H9 (cell line): ENCODE measurements at regions not wholly inside any gene's neighbourhood (a gene's known extent, or its start where the extent isn't known, plus 50 kb on each side); places are given as distances from the start of the nearest gene placed in this dataset.

Experiments used
- DNase-seq: peaks from one replicate; pipeline ENCODE4 v3.0.0-alpha.2; 2017
- H2AFZ ChIP-seq: one replicate; pipeline ENCODE4 v1.6.1; 2013; ENCODE audit warnings: mild to moderate bottlenecking, low read length, control low read depth, moderate library complexity
- H2AK5ac ChIP-seq: 2 replicates; pipeline ENCODE4 v1.6.1; 2013; ENCODE audit warnings: low read length, control low read depth, mixed read lengths; ENCODE audit not compliant: insufficient read length
- H2BK120ac ChIP-seq: one replicate; pipeline ENCODE4 v1.6.1; 2013; ENCODE audit warnings: low read depth, mild to moderate bottlenecking, low read length, control low read depth, inconsistent platforms; ENCODE audit not compliant: poor library complexity, severe bottlenecking
- H2BK12ac ChIP-seq: 2 replicates; pipeline ENCODE4 v1.6.1; 2013; ENCODE audit warnings: low read length, control low read depth, mixed read lengths, low read depth; ENCODE audit not compliant: insufficient read length
- H2BK15ac ChIP-seq: 2 replicates; pipeline ENCODE4 v1.6.1; 2013; ENCODE audit warnings: low read depth, low read length, control low read depth
- H2BK20ac ChIP-seq: one replicate; pipeline ENCODE4 v1.6.1; 2013; ENCODE audit warnings: low read depth, mild to moderate bottlenecking, low read length, control low read depth, inconsistent platforms; ENCODE audit not compliant: poor library complexity, severe bottlenecking
- H2BK5ac ChIP-seq: 2 replicates; pipeline ENCODE4 v1.6.1; 2013; ENCODE audit warnings: low read length, control low read depth, mixed read lengths; ENCODE audit not compliant: insufficient read length
- H3K14ac ChIP-seq: 2 replicates; pipeline ENCODE4 v1.6.1; 2013; ENCODE audit warnings: low read length, control low read depth; ENCODE audit not compliant: insufficient read depth
- H3K18ac ChIP-seq: 2 replicates; pipeline ENCODE4 v1.6.1; 2013; ENCODE audit warnings: low read depth, mild to moderate bottlenecking, mixed read lengths, low read length, control low read depth; ENCODE audit not compliant: insufficient read length
- H3K23ac ChIP-seq: 2 replicates; pipeline ENCODE4 v1.6.1; 2013; ENCODE audit warnings: low read length, control low read depth, mixed read lengths, low read depth; ENCODE audit not compliant: insufficient read length
- H3K23me2 ChIP-seq: 2 replicates; pipeline ENCODE4 v1.6.1; 2013; ENCODE audit warnings: low read depth, mild to moderate bottlenecking, mixed read lengths, low read length, control low read depth; ENCODE audit not compliant: insufficient read length, poor library complexity, severe bottlenecking
- H3K27ac ChIP-seq: 2 replicates; pipeline ENCODE4 v1.5.1; 2013; ENCODE audit warnings: low read length, control low read depth, mixed read lengths, low read depth; ENCODE audit not compliant: insufficient read length
- H3K27me3 ChIP-seq: 2 replicates; pipeline ENCODE4 v1.6.1; 2013; ENCODE audit warnings: low read length, control low read depth, inconsistent platforms; ENCODE audit not compliant: insufficient read depth
- H3K4ac ChIP-seq: 2 replicates; pipeline ENCODE4 v1.6.1; 2013; ENCODE audit warnings: low read depth, mild to moderate bottlenecking, control low read depth, inconsistent platforms, low read length, moderate library complexity
- H3K4me1 ChIP-seq: 2 replicates; pipeline ENCODE4 v1.6.1; 2013; ENCODE audit warnings: low read length, control low read depth, inconsistent platforms; ENCODE audit not compliant: insufficient read depth
- H3K4me2 ChIP-seq: 2 replicates; pipeline ENCODE4 v1.6.1; 2013; ENCODE audit warnings: low read length, control low read depth, mixed read lengths; ENCODE audit not compliant: insufficient read length, insufficient read depth
- H3K56ac ChIP-seq: 2 replicates; pipeline ENCODE4 v1.6.1; 2013; ENCODE audit warnings: low read depth, mild to moderate bottlenecking, mixed read lengths, low read length, control low read depth; ENCODE audit not compliant: insufficient read length
- H3K79me1 ChIP-seq: 2 replicates; pipeline ENCODE4 v1.6.1; 2013; ENCODE audit warnings: low read depth, mild to moderate bottlenecking, moderate library complexity, low read length, control low read depth, inconsistent platforms; ENCODE audit not compliant: insufficient read depth, poor library complexity, severe bottlenecking
- H3K79me2 ChIP-seq: 2 replicates; pipeline ENCODE4 v1.6.1; 2013; ENCODE audit warnings: low read length, control low read depth, inconsistent platforms; ENCODE audit not compliant: insufficient read depth
- H3K9ac ChIP-seq: 2 replicates; pipeline ENCODE4 v1.6.1; 2013; ENCODE audit warnings: low read length, control low read depth, mixed read lengths; ENCODE audit not compliant: insufficient read length; ENCODE audit errors: extremely low read depth
- H3K9me3 ChIP-seq: one replicate; pipeline ENCODE4 v1.6.1; 2013; ENCODE audit warnings: low read depth, low read length, inconsistent platforms; ENCODE audit not compliant: control insufficient read depth
- H3T11ph ChIP-seq: one replicate; pipeline ENCODE4 v1.6.1; 2013; ENCODE audit warnings: mild to moderate bottlenecking, low read length, control low read depth, inconsistent platforms
- H4K20me1 ChIP-seq: one replicate; pipeline ENCODE4 v1.6.1; 2013; ENCODE audit not compliant: control insufficient read depth, insufficient read length, insufficient read depth
- H4K5ac ChIP-seq: 2 replicates; pipeline ENCODE4 v1.6.1; 2013; ENCODE audit warnings: low read depth, mild to moderate bottlenecking, mixed read lengths, low read length, control low read depth; ENCODE audit not compliant: insufficient read length
- H4K8ac ChIP-seq: replicated peaks from 2 replicates; pipeline ENCODE4 v1.6.1; 2013; ENCODE audit warnings: low read length, control low read depth, mixed read lengths, low read depth; ENCODE audit not compliant: insufficient read length
- H4K91ac ChIP-seq: 2 replicates; pipeline ENCODE4 v1.6.1; 2013; ENCODE audit warnings: low read depth, mild to moderate bottlenecking, moderate library complexity, mixed read lengths, low read length, control low read depth; ENCODE audit not compliant: insufficient read length
- H3K27ac Mint-ChIP-seq, 3 experiments: 2 replicates in 2 of 3; 3 replicates in 1 of 3; pipeline ENCODE4 v1.8.0; 2020 to 2021; ENCODE audit warnings: mixed read lengths in 3 of 3, mild to moderate bottlenecking in 1 of 3, moderate library complexity in 1 of 3
- H3K27me3 Mint-ChIP-seq: 2 replicates; pipeline ENCODE4 v1.8.0; 2021; ENCODE audit warnings: low read depth, mild to moderate bottlenecking, moderate library complexity, mixed read lengths
- H3K36me3 Mint-ChIP-seq, 3 experiments: 2 replicates in 2 of 3; 3 replicates in 1 of 3; pipeline ENCODE4 v1.8.0; 2020 to 2021; ENCODE audit warnings: low read depth in 3 of 3, mixed read lengths in 3 of 3; ENCODE audit not compliant: insufficient read depth in 1 of 3
- H3K4me1 Mint-ChIP-seq, 2 experiments: 2 replicates each; pipeline ENCODE4 v1.8.0; 2020; ENCODE audit warnings: mixed read lengths in 2 of 2
- H3K4me3 Mint-ChIP-seq, 2 experiments: 2 replicates in 1 of 2; 3 replicates in 1 of 2; pipeline ENCODE4 v1.8.0; 2020 to 2021; ENCODE audit warnings: mild to moderate bottlenecking in 2 of 2, mixed read lengths in 2 of 2, moderate library complexity in 1 of 2
- H3K9me3 Mint-ChIP-seq, 2 experiments: 2 replicates in 1 of 2; 3 replicates in 1 of 2; pipeline ENCODE4 v1.8.0; 2020; ENCODE audit warnings: mild to moderate bottlenecking in 2 of 2, mixed read lengths in 2 of 2, moderate library complexity in 1 of 2
- CTCF ChIP-seq: fragments of 200-600 bp; sonication (generic); conservative IDR thresholded peaks from 3 replicates; pipeline ENCODE4 v1.8.0; 2021; ENCODE audit warnings: antibody characterized with exemption, mild to moderate bottlenecking
- WGBS: extraction: QIAGEN DNeasy Blood & Tissue Kit; methylation state at CpG from one replicate; pipeline ENCODE4 v1.1.7; 2013; ENCODE audit warnings: missing lambda C conversion rate, low lambda C conversion rate, mixed read lengths; ENCODE audit not compliant: insufficient read length; ENCODE audit errors: extremely low coverage; 5-methylcytosine and 5-hydroxymethylcytosine counted together

GRCh38 chr13:40494513-40494912 is 171.9 kb downstream of the FOXO1 start:
- no peaks in the 10 kb centered on the region for H3K9me3 Mint-ChIP-seq
- no peak for TF ChIP-seq CTCF
- H3K27ac Mint-ChIP-seq: no peak overlapping the region; a peak in 1 of 7 replicates
- Histone ChIP-seq H3K27me3 (no peaks in the 10 kb centered on the region), H3K79me1 (no peaks in the 10 kb centered on the region), H3K4ac (no peak overlapping the region), H2AK5ac (no peak overlapping the region), H2AFZ (no peak overlapping the region), H3K18ac (no peak overlapping the region), H3K9me3 (no peaks in the 10 kb centered on the region), H3K56ac (no peak overlapping the region), H2BK20ac (no peak overlapping the region), H3K4me1 (peaks cover 6% of the 10 kb centered on the region; the same call in 1 of the 2 replicates), H3K27ac (no peak overlapping the region), H2BK15ac (no peak overlapping the region), H3K79me2 (no peaks in the 10 kb centered on the region; the same call in 1 of the 2 replicates), H3K14ac (no peak overlapping the region), H3T11ph (no peak overlapping the region), H3K9ac (no peak overlapping the region), H4K8ac (no peak overlapping the region), H3K4me2 (no peak overlapping the region), H2BK5ac (no peak overlapping the region), H3K23ac (no peak overlapping the region), H3K23me2 (no peaks in the 10 kb centered on the region), H2BK120ac (no peak overlapping the region), H4K91ac (no peak overlapping the region), H2BK12ac (no peak overlapping the region), H4K20me1 (no peaks in the 10 kb centered on the region), H4K5ac (no peak overlapping the region)
- no CpG with 5 or more reads among the region's 2 CpGs for WGBS
- no peak overlapping the region for H3K4me3 Mint-ChIP-seq
- no peak for DNase-seq
- H3K36me3 Mint-ChIP-seq: no peaks in the 10 kb centered on the region
- no peaks in the 10 kb centered on the region for H3K27me3 Mint-ChIP-seq
- H3K4me1 Mint-ChIP-seq: peaks cover 44 to 45% of the 10 kb centered on the region in 2 experiments
